ENCODE measurements at regions not wholly inside any gene's neighbourhood (a gene's known extent, or its start where the extent isn't known, plus 50 kb on each side); places are given as distances from the start of the nearest gene placed in this dataset.
"Not testable (repeated sequence)": the region's sequence is repeated elsewhere in the genome, so short reads cannot be mapped to it uniquely, and the experiment has no call there.

DNA sequence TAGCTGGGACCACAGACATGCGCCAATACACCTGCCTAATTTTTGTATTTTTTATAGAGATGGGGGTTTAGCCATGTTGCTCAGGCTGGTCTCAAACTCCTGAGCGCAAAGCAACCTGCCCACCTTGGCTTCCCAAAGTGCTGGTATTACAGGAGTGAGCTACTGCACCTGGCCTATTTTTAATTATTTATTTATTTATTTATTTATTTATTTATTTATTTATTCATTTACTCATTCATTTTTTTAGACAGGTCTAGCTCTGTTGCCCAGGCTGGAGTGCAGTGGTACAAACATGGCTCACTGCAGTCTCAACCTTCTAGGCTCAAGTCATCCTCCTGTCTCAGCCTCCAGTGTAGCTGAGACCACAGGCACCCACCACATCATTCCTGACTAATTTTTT, 434.3 kb downstream of the DOK5 start:
- no peak for DNase-seq

DNA sequence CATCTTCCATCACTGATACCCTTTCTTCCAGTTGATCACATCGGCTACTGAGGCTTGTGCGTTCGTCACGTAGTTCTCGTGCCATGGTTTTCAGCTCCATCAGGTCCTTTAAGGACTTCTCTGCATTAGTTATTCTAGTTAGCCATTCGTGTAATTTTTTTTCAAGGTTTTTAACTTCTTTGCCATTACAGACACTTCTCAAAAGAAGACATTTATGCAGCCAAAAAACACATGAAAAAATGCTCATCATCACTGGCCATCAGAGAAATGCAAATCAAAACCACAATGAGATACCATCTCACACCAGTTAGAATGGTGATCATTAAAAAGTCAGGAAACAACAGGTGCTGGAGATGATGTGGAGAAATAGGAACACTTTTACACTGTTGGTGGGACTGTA, 430.7 kb downstream of the DOK5 start:
- DNase-seq: not testable (repeated sequence)

DNA sequence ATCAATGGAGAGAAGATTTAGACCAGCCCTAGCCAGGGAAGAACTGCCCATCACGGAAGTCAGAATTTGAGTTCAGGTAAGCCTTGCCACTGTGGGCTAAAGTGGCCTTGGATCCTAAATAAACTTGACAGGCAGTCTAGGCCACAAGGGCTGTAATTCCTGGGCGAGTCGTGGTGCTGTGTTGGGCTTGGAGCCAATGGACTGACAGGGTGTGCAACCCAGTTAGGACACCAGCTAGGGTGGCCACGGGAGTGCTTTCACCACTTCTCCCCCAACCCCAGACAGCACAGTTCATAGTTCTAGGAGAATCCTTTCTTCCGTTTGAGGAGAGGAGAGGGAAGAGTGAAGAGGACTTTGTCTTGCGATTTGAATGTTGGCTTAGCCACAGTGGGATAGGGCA, 422.4 kb downstream of the DOK5 start:
- no peak for DNase-seq

DNA sequence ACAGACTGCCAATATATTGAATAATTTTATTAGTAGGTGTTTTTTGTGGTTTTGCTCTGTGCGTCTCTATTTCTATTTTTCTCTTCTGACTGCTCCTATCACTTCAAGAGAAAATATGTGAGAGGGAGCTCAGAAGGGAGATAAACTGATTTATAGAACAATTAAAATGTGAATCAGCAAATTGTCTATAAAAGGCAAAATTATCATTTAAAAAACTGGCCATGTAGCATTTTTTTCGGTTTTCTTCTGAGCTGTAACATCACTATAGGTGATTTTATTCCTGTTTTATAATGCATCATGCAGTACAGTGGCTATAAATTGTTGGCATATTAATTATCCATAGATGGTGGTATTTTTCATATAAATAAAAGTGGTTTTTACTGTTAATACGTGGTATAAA, 416.5 kb downstream of the DOK5 start:
- DNase-seq: no peak

DNA sequence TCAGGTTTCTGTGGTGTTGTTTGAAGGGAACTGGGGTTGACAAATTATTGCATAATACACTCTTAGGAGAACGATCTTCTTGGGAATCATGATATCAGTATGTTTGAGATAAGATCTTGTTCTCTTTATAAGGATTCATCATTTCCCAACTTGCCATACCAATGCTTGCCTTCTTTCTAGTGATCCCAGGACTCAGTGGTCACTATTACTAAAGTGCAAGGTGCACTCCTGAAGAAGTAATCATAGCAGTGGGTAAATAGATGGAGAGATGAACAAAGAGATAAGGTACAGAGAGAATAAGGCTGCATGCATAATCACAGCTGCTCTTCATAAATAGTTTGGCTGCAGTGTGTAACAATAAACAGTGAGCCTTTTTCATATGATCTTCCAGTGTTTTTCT, 404.0 kb downstream of the DOK5 start:
- no peak for DNase-seq

DNA sequence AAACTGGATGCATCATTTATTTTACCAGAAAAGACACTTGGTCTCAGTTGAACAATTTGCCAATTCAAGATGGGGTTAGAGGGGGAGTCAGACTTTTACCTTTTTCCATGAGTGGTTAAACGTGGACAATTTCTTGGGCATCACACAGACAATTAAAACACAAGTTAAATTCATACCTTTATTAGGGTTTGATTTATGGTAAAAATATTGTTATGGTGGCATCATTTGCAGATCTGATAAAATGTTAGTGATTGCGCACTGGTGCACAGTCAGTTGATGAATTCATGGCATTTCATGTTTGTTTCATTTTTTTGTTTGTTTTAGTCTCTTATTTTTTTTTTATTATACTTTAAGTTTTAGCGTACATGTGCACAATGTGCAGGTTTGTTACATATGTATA, 399.9 kb downstream of the DOK5 start:
- DNase-seq: no peak

DNA sequence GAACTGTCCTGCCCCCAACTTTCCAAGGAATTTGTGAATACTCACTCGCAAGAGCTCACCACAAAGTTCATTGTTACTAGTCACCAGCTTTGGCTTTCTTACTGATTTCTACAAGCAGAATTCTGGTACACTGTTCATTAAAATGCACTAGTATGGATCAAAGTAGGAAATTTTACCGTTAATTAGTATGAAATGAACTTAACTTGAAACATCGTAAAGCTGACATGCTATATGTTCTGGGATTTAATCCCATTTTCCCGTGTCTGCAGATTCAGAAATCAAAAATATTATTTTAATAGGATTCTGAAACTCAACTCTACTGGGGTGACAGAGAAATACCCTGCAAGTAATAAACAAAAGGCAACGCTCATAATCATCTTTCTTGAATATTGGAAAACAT, 399.3 kb downstream of the DOK5 start:
- DNase-seq: no peak

DNA sequence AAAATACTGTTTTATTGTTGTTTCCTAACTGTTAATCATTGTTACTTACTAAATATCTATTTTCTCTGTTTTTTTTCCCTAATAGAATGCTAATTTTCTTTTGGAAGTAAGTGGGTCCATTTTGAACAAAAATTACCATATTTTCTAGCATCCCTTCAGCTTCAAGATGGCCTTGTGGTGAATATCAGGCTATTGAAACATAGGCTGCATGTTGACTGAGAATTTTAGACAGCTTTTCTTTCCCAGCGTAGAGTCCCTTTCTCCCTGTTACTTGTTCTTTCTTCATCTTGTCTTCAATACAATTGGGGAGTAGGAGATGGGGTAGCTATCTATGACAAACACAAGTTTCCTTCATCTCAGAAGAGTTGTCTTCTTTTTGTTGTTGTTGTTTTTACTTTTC, 397.0 kb downstream of the DOK5 start:
- DNase-seq: no peak

DNA sequence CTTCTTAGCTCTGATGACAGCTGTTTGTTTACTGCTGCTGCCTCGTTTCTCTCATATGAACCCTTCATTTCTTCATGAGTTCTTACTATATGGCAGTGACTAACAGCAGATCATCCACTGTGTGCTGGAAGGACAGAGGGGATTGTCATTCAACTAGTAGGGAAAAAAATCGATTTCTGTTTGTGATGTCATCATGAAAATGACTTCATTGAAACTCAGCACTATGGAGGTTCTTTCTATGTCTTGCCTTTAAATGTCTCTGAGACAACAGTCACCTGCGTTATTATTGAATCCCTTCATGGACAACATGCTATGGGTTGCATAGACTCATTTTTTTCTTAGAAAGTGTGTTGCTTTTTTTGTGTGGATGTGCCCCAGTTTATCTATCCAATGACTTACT, 394.4 kb downstream of the DOK5 start:
- DNase-seq: no peak

DNA sequence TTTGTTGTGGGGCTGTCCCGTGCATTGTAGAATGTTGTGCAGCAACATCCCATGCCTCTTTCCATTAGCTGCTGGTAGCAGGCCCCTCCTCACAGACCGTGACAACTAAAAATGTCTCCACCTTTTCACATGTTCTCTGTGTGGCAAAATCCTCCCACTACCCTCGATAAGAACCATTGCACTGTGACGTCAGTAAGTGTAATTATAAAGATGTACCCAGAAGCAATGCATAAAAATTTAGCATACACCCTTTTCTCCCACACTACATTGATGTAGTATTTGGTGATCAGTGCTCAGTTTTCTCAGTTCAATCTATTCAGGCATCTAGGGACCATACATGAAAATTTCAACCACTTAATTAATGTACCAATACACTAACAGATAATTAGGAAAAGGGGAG, 389.9 kb downstream of the DOK5 start:
- no peak for DNase-seq

DNA sequence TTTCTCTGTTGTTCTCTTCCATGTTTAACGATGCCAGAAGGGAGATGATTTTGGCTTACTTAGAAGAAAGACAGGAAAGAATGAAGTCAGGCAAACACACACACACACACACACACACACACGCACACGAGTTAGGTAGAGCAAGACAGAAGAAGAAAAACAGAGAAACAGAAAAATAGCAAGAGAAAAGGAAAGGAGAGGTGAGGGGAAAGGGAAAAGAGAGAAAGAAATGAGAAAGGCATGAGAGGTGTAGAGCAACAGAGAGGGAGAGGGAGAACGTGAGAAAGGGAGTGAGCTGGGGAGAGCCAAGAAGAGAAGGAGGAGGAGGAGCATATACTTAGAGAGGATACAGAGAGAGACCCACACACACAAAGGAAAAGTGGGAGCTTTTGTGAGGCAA, 385.3 kb downstream of the DOK5 start:
- no peak for DNase-seq

DNA sequence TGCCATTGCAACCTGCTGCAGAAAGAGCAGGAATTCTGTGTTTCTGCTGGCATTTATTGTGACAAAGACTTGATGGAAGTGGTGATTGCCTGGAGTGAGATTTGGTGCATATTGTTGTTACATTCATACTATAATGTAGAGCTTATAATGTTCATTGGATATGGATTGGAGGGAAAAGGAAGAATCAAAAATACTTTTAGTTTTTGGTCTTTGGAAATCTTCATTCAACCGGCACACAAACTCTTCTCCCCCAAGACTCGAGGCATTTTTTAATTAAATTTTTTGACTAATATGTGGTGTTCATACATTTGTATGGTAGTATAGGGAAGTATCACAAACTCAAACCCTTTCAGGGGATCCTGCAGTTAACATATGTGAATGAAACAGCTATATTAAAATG, 380.8 kb downstream of the DOK5 start:
- DNase-seq: no peak

DNA sequence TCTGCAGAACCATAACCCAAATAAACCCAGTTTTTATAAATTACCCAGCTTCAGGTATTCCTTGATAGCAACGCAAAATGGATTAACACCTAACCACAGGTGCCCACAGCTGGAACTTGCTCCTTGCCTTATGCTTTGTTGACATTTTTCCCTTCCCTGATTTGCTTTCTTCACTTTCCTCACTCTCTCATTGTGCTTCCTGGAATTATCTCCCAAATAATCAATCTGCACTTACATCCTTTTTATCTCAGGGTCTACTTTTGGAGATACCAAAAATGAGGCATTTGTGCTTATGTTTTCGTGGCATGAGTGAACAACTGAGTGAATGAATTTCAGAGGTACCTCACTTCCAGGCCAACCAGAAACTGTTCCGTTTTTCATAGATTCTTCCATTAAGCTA, 374.3 kb downstream of the DOK5 start:
- DNase-seq: no peak

DNA sequence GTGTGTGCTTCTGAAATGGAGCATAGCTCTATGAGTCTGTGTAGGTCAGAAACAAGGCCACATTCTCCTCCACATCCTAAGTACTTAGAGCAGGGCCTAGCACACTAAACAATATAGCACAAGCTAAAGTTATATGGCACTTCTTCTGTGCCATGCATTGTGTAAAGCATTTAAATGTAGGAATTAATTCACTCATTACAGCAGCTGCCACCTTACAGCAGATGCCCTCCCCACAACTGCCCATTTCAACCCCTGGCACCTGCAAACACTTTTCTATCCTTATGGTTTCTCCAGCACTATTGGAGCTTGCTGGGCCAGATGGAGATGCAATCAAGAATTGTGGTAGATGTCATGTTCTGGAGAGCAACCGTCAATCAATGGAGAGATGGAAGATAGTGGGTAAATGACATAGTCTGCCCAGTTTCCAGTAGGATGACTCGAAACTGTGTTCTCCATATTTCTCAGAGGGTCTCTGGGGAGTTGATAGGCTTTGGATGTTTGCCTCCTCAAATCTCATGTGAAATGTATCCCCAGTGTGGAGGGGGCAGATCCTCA, 373.7 kb downstream of the DOK5 start:
- no peak for DNase-seq

DNA sequence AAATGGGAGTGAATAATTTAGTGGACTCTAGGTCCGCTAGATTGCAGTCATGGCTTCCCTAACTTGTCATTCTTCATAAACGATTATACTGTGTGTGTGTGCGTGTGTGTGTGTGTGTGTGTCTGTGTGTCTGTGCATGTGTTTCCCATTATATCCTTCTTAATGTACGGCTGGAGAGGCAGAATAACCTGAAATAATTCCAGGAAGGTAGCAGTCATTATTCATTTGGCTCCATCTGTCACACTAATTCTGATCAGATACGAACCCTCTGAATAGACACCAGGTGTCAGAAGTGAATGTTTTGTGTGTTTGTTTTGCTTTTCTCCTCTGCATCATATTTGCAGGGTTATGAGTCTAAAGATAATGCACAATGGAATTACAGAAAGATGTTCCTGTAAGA, 372.9 kb downstream of the DOK5 start:
- DNase-seq: no peak

DNA sequence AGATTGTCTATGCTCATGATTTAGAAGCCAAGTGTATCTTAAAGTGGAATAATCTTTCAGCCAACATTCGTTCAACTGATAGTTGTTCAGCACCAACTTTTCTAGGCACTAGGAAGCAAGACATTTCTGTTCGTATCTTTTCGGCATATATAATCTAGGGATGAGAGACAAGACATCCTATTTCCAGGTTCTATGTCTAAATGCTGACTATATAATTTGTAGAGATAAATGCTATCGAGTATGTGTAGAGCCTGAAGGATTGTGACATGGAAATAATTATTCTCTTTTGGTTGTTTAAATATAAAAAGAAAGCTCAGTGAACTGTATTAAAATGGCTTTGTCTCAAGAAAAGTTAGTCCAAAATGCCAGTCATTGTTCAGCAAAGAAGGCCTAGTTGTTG, 371.6 kb downstream of the DOK5 start:
- DNase-seq: no peak

DNA sequence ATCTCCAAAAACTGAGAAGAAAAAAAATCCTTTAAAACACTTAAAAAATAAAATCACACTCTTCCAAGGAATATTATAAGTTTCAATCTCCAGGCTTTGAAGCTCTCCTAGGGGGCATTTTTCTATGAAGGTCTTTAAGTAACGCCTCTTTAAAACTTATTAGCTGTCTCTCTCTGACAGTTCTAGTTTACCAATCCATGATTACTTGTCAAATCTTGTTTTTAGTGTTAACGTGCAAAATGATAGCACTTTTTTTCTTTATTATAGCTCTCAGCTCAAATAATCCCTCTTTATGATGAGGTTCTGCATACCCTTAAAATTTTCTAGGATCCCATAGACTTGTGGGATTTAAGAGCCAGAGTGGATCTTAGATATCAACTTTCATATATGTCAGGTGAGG, 369.0 kb downstream of the DOK5 start:
- DNase-seq: no peak

DNA sequence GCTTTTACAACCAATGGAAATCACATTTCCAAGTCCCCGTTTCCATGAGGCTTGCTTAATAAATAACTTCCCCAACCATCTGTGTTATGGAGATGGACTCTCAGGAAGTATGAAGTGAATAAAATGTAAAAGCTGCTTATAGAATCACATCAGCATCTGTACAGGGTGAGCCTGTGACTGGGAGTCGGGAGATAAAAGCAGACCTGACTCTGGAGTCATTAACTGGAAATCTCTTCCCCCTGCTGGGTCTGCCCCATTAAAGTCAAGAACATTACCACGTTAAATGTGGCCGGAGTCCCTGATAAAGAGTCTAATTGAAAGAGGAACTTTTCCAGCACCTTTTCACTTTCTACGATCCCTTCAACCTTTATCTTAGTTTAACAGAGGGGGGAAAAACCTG, 368.5 kb downstream of the DOK5 start:
- no peak for DNase-seq

DNA sequence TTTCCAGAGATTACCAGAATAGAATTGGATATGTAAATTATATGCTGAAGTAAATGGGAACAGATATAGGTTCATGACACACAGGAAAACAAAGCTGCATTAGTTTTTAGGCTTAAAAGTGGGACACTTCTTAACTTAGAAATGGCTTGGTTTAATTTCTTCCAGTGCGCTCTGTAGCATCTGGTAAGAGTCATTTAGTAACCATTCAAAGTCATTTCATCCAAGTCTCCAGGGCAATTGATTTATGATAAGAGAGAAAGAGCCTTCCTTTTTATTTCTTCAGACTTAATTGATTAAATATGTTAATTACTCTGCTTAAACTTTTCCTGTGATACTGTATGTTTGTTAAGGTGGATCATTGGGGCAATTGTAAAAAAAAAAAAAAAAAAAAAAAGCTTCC, 368.0 kb downstream of the DOK5 start:
- DNase-seq: no peak

DNA sequence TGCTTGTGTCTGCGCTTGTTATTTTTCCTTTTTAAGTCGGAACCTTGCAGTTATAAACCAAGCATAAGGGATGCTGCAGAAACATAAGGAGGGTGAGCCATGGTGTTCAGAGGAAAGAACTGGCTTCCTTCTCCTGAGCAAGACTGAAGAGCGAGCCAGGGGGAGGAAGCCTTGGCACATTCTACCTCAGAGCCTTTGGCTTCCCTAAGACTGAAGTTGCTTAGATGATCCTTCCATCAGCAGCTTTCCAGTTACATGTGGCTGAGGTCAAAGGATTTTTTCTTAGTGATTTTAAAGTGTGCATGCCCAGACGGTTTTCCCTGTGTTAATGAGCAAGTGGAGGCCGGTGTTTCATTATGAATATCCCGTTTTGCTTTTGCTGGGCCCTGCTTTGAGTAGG, 363.8 kb downstream of the DOK5 start:
- DNase-seq: no peak

DNA sequence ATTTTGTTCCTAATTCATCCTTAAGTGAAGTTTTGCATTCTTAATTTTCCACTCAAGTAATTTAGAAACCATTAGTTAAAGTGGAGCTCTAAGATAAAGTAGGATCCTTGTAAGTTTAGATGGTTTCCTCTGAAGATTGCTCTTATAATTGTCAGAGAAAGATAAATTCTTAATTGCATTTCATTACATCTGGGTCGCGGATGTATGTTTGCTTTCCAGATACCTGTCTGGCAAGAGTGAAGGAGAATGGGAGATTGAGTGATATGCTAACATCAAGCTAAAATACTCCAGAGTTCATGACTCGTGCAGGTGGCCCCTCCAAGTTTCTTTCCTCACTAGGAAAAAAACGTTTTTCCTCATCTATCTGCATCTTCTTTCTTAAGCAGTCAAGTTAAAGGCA, 361.8 kb downstream of the DOK5 start:
- no peak for DNase-seq

DNA sequence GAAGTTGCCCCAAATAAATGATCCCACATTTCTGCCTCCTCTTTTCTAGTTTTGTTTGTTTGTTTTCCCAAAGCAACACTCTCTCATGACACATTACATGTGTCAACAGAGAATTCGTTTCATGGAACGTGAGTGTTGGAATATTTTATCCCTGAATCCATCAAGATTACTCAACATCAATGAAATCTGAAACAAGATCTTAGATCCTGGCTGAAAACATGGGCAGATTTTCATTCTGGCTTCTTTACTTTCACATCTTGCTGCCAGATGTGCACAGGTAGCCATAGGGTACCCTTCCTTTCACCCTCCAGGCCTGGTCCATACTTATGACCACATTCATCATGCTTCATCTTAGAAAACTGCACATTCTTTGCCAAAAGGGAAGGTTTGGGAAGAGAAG, 347.0 kb downstream of the DOK5 start:
- DNase-seq: no peak

DNA sequence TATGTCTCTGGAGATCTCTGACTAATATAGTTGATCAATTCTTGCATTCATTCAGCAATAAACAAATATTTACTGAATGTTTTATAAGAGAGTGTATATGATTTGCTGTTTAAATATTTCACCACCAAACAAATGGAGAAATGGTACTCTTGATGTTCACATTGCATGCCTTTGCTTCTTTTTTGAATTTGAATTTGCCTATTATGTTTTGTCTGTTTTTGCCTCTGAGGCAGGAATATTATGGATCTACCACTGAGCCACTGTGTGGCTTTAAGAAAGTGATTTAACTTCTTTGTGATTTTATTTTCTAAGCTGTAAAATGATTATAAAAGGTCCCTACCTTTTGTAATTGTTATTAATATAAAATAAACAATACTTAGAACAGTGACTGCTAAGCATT, 345.0 kb downstream of the DOK5 start:
- no peak for DNase-seq

DNA sequence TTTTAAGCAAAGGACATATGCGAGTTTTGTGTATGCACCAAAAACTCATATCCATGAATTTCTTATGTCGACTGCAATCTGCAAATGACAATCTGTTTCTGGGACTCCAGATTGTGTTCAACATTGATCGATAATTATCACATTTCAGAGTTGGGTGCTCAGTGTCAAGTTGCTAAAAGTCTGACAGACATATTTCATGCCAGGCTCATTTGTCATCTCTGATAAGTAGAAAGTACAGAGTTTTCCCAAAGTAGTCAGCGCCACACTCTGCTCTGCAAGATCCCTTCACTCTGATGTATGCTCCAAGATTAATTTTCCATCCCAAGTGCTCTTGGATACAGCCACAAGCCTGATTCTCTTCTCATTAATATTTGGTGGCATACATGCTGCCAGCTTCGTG, 331.1 kb downstream of the DOK5 start:
- DNase-seq: no peak

DNA sequence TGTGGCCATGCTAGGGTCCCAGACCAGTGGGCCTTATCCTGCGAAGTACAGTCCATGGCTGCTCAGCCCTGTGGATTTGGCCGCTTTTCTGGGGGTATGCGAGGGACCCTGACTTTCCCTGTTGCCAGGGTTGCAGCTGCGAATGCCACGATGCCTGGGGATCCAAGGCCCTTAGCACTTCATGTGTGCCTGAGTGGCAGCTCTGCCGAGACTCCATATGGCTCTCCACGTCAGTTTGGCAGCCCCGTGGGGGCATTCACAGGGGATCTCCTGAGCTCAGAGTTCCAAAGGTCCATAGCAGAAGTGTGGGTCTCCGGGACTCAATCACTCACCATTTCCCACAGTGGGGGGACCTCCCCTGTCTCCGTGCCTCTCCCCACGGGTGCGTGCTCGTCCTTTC, 319.5 kb downstream of the DOK5 start:
- DNase-seq: no peak

DNA sequence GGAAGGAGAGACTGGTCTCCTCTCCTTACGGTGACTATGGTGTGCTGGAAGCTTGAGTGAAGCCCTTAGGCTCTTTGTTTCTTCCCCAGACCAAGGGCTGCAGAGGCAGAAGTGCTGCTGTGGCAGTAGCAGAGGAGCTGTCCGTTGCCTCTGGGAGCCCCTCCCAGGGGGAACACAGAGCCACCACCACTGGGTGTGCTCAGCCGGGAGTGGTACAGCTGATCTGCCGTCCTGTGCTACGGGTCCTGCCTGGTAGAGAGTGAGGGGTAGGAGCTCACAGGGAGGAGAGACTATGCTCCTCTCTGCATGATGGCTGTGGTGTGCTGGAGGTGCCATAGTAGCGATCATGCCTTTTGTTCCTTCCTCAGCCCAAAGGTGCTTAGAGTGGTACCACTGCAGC, 318.7 kb downstream of the DOK5 start:
- no peak for DNase-seq
